ENCODE measurements at regions not wholly inside any gene's neighbourhood (a gene's known extent, or its start where the extent isn't known, plus 50 kb on each side); places are given as distances from the start of the nearest gene placed in this dataset.

DNA sequence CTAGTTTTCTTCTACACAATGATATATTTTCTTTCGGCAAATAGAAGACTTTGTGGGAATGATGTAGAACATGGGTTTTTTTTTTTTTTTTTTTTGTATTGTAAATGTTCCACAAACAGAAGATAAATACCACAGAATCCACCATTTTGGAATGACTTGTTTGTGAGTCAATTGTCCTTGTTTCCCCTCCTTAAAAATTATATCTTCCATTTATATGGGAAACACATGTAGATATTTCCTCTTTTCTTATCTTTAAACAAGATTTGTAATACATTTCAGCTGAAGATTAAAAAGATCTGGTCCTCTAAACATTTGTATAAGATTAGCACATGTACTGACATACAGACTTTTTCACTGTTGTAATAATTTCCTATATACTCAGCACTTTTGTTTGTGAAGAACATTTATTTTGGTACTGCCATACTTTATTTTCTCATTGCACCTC lies 304.6 kb downstream of the SPRY1 start:
- no CpG with 5 or more reads among the region's 1 CpG for WGBS, 2 donors (ENCODE audit: extremely low coverage in 2 of 2, insufficient read length in 2 of 2, insufficient replicate concordance in 1 of 2)
- Histone ChIP-seq H3K4ac (ENCODE audit: low read length) (no peak overlapping the region), H3K4me1 (ENCODE audit: control insufficient read depth in 2 of 2, insufficient read depth in 1 of 2, low read depth in 1 of 2, low read length in 2 of 2) (peaks cover 1 to 6% of the 10 kb centered on the region in 2 donors), H3K23ac (ENCODE audit: low read depth, low read length, poor library complexity) (no peak overlapping the region), H2AK5ac (ENCODE audit: low read depth, low read length) (no peak overlapping the region), H3K27ac (replicated peaks; ENCODE audit: low read length) (no peak overlapping the region), H2BK5ac (ENCODE audit: low read length) (no peak overlapping the region), H3K36me3 (replicated peaks in 1 of 2; ENCODE audit: control insufficient read depth in 2 of 2, insufficient read depth in 2 of 2, low read length in 2 of 2) (no peaks in the 10 kb centered on the region), H3K4me3 (ENCODE audit: low read length in 2 of 2) (no peak overlapping the region), H3K4me2 (ENCODE audit: insufficient read depth, low read length, poor library complexity, severe bottlenecking) (no peak overlapping the region), H4K91ac (ENCODE audit: low read depth, low read length, poor library complexity) (no peak overlapping the region), H2BK120ac (ENCODE audit: low read depth, low read length) (no peak overlapping the region), H3K79me1 (ENCODE audit: low read depth, low read length) (no peaks in the 10 kb centered on the region), H3K14ac (ENCODE audit: low read length) (no peak overlapping the region), H2BK15ac (ENCODE audit: low read length) (no peak overlapping the region), H2AFZ (ENCODE audit: low read length) (no peak overlapping the region), H2BK12ac (ENCODE audit: low read length) (no peak overlapping the region), H3K9ac (ENCODE audit: low read depth, low read length, poor library complexity) (no peak overlapping the region), H3K27me3 (ENCODE audit: control insufficient read depth in 3 of 3, insufficient read depth in 3 of 3, low read depth in 1 of 3, low read length in 3 of 3) (no peaks in the 10 kb centered on the region), H4K8ac (ENCODE audit: low read depth, low read length) (no peak overlapping the region), H3K18ac (ENCODE audit: low read length) (no peak overlapping the region), H3K9me3 (replicated peaks in 1 of 2; ENCODE audit: control insufficient read depth in 2 of 2, insufficient read depth in 1 of 2, low read depth in 1 of 2, low read length in 2 of 2) (peaks cover 0 to 4% of the 10 kb centered on the region in 2 donors)
- DNase-seq (ENCODE audit: low spot score): no peak

DNA sequence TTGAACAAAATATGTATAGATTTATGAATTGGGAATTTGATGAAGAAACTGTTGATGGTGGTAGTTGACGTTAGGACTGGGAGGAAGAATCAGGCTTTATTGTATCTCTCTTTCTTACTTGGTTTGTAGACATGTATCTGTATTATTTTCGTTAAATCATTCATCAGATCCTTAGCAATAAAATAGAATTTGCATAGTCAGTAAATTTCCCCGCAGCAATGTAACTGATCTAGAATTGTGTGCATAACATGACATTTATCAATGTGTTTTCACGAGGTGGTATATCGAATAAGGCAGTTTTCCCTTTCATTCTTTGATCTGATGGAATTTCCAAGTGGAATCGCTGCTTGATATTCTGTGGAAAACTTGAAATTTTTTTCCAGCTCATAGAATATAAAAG lies 308.8 kb downstream of the SPRY1 start:
- H3K18ac ChIP-seq (ENCODE audit: low read length): no peak overlapping the region
- no peaks in the 10 kb centered on the region for H3K79me1 ChIP-seq (ENCODE audit: low read depth, low read length)
- H3K14ac ChIP-seq (ENCODE audit: low read length): no peak overlapping the region
- H3K27me3 ChIP-seq (ENCODE audit: control insufficient read depth in 3 of 3, insufficient read depth in 3 of 3, low read depth in 1 of 3, low read length in 3 of 3): no peaks in the 10 kb centered on the region
- H2BK12ac ChIP-seq (ENCODE audit: low read length): no peak overlapping the region
- H2BK15ac ChIP-seq (ENCODE audit: low read length): no peak overlapping the region
- H3K4me2 ChIP-seq (ENCODE audit: insufficient read depth, low read length, poor library complexity, severe bottlenecking): no peak overlapping the region
- H3K9me3 ChIP-seq (replicated peaks in 1 of 2; ENCODE audit: control insufficient read depth in 2 of 2, insufficient read depth in 1 of 2, low read depth in 1 of 2, low read length in 2 of 2): peaks cover 0 to 11% of the 10 kb centered on the region in 2 donors
- no peak overlapping the region for H4K91ac ChIP-seq (ENCODE audit: low read depth, low read length, poor library complexity)
- no peak overlapping the region for H2AK5ac ChIP-seq (ENCODE audit: low read depth, low read length)
- no peak for DNase-seq (ENCODE audit: low spot score)
- H3K4me3 ChIP-seq (ENCODE audit: low read length in 2 of 2): no peak overlapping the region
- H3K36me3 ChIP-seq (replicated peaks in 1 of 2; ENCODE audit: control insufficient read depth in 2 of 2, insufficient read depth in 2 of 2, low read length in 2 of 2): no peaks in the 10 kb centered on the region
- H3K4ac ChIP-seq (ENCODE audit: low read length): no peak overlapping the region
- WGBS, 2 donors (ENCODE audit: extremely low coverage in 2 of 2, insufficient read length in 2 of 2, insufficient replicate concordance in 1 of 2): 100% methylated on average over 1 of the region's 6 CpGs; no CpG with 5 or more reads in 1 of the 2 donors
- no peak overlapping the region for H3K23ac ChIP-seq (ENCODE audit: low read depth, low read length, poor library complexity)
- no peak overlapping the region for H4K8ac ChIP-seq (ENCODE audit: low read depth, low read length)
- H2BK120ac ChIP-seq (ENCODE audit: low read depth, low read length): no peak overlapping the region
- H3K4me1 ChIP-seq (ENCODE audit: control insufficient read depth in 2 of 2, insufficient read depth in 1 of 2, low read depth in 1 of 2, low read length in 2 of 2): peaks cover 0 to under 1% of the 10 kb centered on the region in 2 donors
- no peak overlapping the region for H3K27ac ChIP-seq (replicated peaks; ENCODE audit: low read length)
- no peak overlapping the region for H2BK5ac ChIP-seq (ENCODE audit: low read length)
- no peak overlapping the region for H2AFZ ChIP-seq (ENCODE audit: low read length)
- no peak overlapping the region for H3K9ac ChIP-seq (ENCODE audit: low read depth, low read length, poor library complexity)

DNA sequence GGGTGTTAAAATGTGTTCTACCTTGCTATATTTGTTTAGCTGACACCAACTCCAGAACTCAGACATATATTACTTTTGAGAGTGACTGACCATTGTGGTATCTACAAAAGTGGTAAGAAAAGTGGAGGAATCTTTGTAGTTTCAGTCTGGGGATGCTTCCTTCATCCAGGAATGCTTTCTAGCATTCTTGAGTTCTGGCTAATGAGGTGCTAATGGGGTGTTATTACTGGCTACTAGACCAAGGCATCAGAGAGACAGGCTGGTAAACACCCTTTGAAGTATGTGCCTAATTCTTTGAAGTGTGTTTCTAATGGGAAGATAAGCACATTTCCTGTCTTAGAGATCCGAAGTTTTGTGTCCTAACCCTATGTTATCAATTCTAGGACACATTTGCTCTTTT lies 310.4 kb downstream of the SPRY1 start:
- H3K4me2 ChIP-seq (ENCODE audit: insufficient read depth, low read length, poor library complexity, severe bottlenecking): no peak overlapping the region
- no peak overlapping the region for H3K23ac ChIP-seq (ENCODE audit: low read depth, low read length, poor library complexity)
- H3K4me3 ChIP-seq (ENCODE audit: low read length in 2 of 2): no peak overlapping the region
- H3K18ac ChIP-seq (ENCODE audit: low read length): no peak overlapping the region
- DNase-seq (ENCODE audit: low spot score): no peak
- H3K4me1 ChIP-seq (ENCODE audit: control insufficient read depth in 2 of 2, insufficient read depth in 1 of 2, low read depth in 1 of 2, low read length in 2 of 2): no peaks in the 10 kb centered on the region
- H3K27me3 ChIP-seq (ENCODE audit: control insufficient read depth in 3 of 3, insufficient read depth in 3 of 3, low read depth in 1 of 3, low read length in 3 of 3): no peaks in the 10 kb centered on the region
- H2BK120ac ChIP-seq (ENCODE audit: low read depth, low read length): no peak overlapping the region
- H3K36me3 ChIP-seq (replicated peaks in 1 of 2; ENCODE audit: control insufficient read depth in 2 of 2, insufficient read depth in 2 of 2, low read length in 2 of 2): no peaks in the 10 kb centered on the region
- H4K91ac ChIP-seq (ENCODE audit: low read depth, low read length, poor library complexity): no peak overlapping the region
- no peak overlapping the region for H3K27ac ChIP-seq (replicated peaks; ENCODE audit: low read length)
- H2BK15ac ChIP-seq (ENCODE audit: low read length): no peak overlapping the region
- H2BK5ac ChIP-seq (ENCODE audit: low read length): no peak overlapping the region
- H2AK5ac ChIP-seq (ENCODE audit: low read depth, low read length): no peak overlapping the region
- no peak overlapping the region for H2AFZ ChIP-seq (ENCODE audit: low read length)
- H4K8ac ChIP-seq (ENCODE audit: low read depth, low read length): no peak overlapping the region
- no peak overlapping the region for H3K14ac ChIP-seq (ENCODE audit: low read length)
- no peak overlapping the region for H3K4ac ChIP-seq (ENCODE audit: low read length)
- H3K9me3 ChIP-seq (replicated peaks in 1 of 2; ENCODE audit: control insufficient read depth in 2 of 2, insufficient read depth in 1 of 2, low read depth in 1 of 2, low read length in 2 of 2): peaks cover 0 to 7% of the 10 kb centered on the region in 2 donors
- H2BK12ac ChIP-seq (ENCODE audit: low read length): no peak overlapping the region
- H3K79me1 ChIP-seq (ENCODE audit: low read depth, low read length): no peaks in the 10 kb centered on the region
- no CpG with 5 or more reads among the region's 1 CpG for WGBS, 2 donors (ENCODE audit: extremely low coverage in 2 of 2, insufficient read length in 2 of 2, insufficient replicate concordance in 1 of 2)
- no peak overlapping the region for H3K9ac ChIP-seq (ENCODE audit: low read depth, low read length, poor library complexity)

DNA sequence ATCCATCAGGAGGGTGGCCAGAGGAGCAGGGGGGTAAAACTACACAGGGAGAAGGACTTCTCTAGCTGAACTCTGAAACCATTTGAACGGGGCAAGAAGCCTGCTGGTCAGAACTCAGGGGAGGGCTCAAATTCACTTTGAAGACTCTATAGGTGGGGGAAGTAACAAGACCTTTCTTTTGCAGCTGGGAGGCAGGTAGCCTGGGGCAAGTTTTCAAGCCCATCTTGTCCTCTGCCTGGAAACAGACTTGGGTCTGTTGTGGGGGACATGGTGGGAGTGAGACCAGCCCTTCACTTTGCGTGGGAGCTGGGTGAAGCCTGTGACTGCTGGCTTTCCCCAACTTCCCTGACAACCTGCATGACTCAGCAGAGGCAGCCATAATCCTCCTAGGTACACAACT lies 312.3 kb downstream of the SPRY1 start:
- Histone ChIP-seq H3K27ac (replicated peaks; ENCODE audit: low read length) (no peak overlapping the region), H3K23ac (ENCODE audit: low read depth, low read length, poor library complexity) (no peak overlapping the region), H3K27me3 (ENCODE audit: control insufficient read depth in 3 of 3, insufficient read depth in 3 of 3, low read depth in 1 of 3, low read length in 3 of 3) (no peaks in the 10 kb centered on the region), H3K4me3 (ENCODE audit: low read length in 2 of 2) (no peak overlapping the region), H3K4me2 (ENCODE audit: insufficient read depth, low read length, poor library complexity, severe bottlenecking) (no peak overlapping the region), H3K79me1 (ENCODE audit: low read depth, low read length) (no peaks in the 10 kb centered on the region), H2BK15ac (ENCODE audit: low read length) (no peak overlapping the region), H2BK5ac (ENCODE audit: low read length) (no peak overlapping the region), H3K9me3 (replicated peaks in 1 of 2; ENCODE audit: control insufficient read depth in 2 of 2, insufficient read depth in 1 of 2, low read depth in 1 of 2, low read length in 2 of 2) (peaks cover 0 to 16% of the 10 kb centered on the region in 2 donors), H3K4me1 (ENCODE audit: control insufficient read depth in 2 of 2, insufficient read depth in 1 of 2, low read depth in 1 of 2, low read length in 2 of 2) (no peaks in the 10 kb centered on the region), H2BK120ac (ENCODE audit: low read depth, low read length) (no peak overlapping the region), H2BK12ac (ENCODE audit: low read length) (no peak overlapping the region), H3K18ac (ENCODE audit: low read length) (no peak overlapping the region), H4K8ac (ENCODE audit: low read depth, low read length) (no peak overlapping the region), H3K9ac (ENCODE audit: low read depth, low read length, poor library complexity) (no peak overlapping the region), H2AK5ac (ENCODE audit: low read depth, low read length) (no peak overlapping the region), H4K91ac (ENCODE audit: low read depth, low read length, poor library complexity) (no peak overlapping the region), H3K14ac (ENCODE audit: low read length) (no peak overlapping the region), H3K4ac (ENCODE audit: low read length) (no peak overlapping the region), H3K36me3 (replicated peaks in 1 of 2; ENCODE audit: control insufficient read depth in 2 of 2, insufficient read depth in 2 of 2, low read length in 2 of 2) (no peaks in the 10 kb centered on the region), H2AFZ (ENCODE audit: low read length) (no peak overlapping the region)
- DNase-seq (ENCODE audit: low spot score): no peak
- WGBS, 2 donors (ENCODE audit: extremely low coverage in 2 of 2, insufficient read length in 2 of 2, insufficient replicate concordance in 1 of 2): no CpG with 5 or more reads among the region's 2 CpGs
